ENCODE measurements at regions not wholly inside any gene's neighbourhood (a gene's known extent, or its start where the extent isn't known, plus 50 kb on each side); places are given as distances from the start of the nearest gene placed in this dataset.

GRCh38 chr16:9412915-9413264, 321.4 kb downstream of the HAPSTR1 start:
- no peak for DNase-seq (ENCODE audit: low spot score)

GRCh38 chr16:9415545-9415944, 324.1 kb downstream of the HAPSTR1 start:
- DNase-seq (ENCODE audit: low spot score) = no peak

GRCh38 chr16:9417898-9418297, 326.5 kb downstream of the HAPSTR1 start:
- no peak for DNase-seq (ENCODE audit: low spot score)

GRCh38 chr16:9419161-9419560, 327.7 kb downstream of the HAPSTR1 start:
- DNase-seq (ENCODE audit: low spot score) = no peak

- DNase-seq (ENCODE audit: low spot score) = no peak
These were observed 331.5 kb downstream of the HAPSTR1 start for GRCh38 chr16:9422762-9423513.

- DNase-seq (ENCODE audit: low spot score) = no peak
These were observed 333.8 kb downstream of the HAPSTR1 start for GRCh38 chr16:9425236-9425635.

GRCh38 chr16:9428355-9429005, 337.0 kb downstream of the HAPSTR1 start:
- DNase-seq (ENCODE audit: low spot score) = no peak

GRCh38 chr16:9429646-9430330, 338.3 kb downstream of the HAPSTR1 start:
- no peak for DNase-seq (ENCODE audit: low spot score)

GRCh38 chr16:9434659-9435058, 343.2 kb downstream of the HAPSTR1 start:
- DNase-seq (ENCODE audit: low spot score) = no peak

GRCh38 chr16:9436175-9436574, 344.7 kb downstream of the HAPSTR1 start:
- DNase-seq (ENCODE audit: low spot score) = no peak

GRCh38 chr16:9437115-9437514, 345.7 kb downstream of the HAPSTR1 start:
- DNase-seq (ENCODE audit: low spot score) = no peak

- no peak for DNase-seq (ENCODE audit: low spot score)
These were observed 347.5 kb downstream of the HAPSTR1 start for GRCh38 chr16:9438991-9439390.

- no peak for DNase-seq (ENCODE audit: low spot score)
These were observed 349.6 kb downstream of the HAPSTR1 start for GRCh38 chr16:9441012-9441411.

GRCh38 chr16:9443864-9444263, 352.4 kb downstream of the HAPSTR1 start:
- no peak for DNase-seq (ENCODE audit: low spot score)

- DNase-seq (ENCODE audit: low spot score) = no peak
These were observed 355.2 kb downstream of the HAPSTR1 start for GRCh38 chr16:9446471-9447194.

GRCh38 chr16:9447195-9447551, 355.7 kb downstream of the HAPSTR1 start:
- DNase-seq (ENCODE audit: low spot score) = no peak

- no peak for DNase-seq (ENCODE audit: low spot score)
These were observed 356.3 kb downstream of the HAPSTR1 start for GRCh38 chr16:9447699-9448098.

- no peak for DNase-seq (ENCODE audit: low spot score)
These were observed 358.2 kb downstream of the HAPSTR1 start for GRCh38 chr16:9449597-9449996.

GRCh38 chr16:9457215-9457614, 365.8 kb downstream of the HAPSTR1 start:
- no peak for DNase-seq (ENCODE audit: low spot score)

- no peak for DNase-seq (ENCODE audit: low spot score)
These were observed 367.4 kb downstream of the HAPSTR1 start for GRCh38 chr16:9458816-9459215.

- DNase-seq (ENCODE audit: low spot score) = no peak
These were observed 371.5 kb downstream of the HAPSTR1 start for GRCh38 chr16:9462984-9463383.

GRCh38 chr16:9463461-9463860, 372.0 kb downstream of the HAPSTR1 start:
- DNase-seq (ENCODE audit: low spot score) = no peak

GRCh38 chr16:9465161-9465560, 373.7 kb downstream of the HAPSTR1 start:
- no peak for DNase-seq (ENCODE audit: low spot score)

Measured in hematopoietic multipotent progenitor cell treated with erythropoietin and hydrocortisone succinate and interleukin-3 and kit ligand, for 15 days (in vitro differentiated cells).